Muscle layer of duodenum (tissue), 2 donors: ENCODE measurements at regions not wholly inside any gene's neighbourhood (a gene's known extent, or its start where the extent isn't known, plus 50 kb on each side); places are given as distances from the start of the nearest gene placed in this dataset.

Experiments
- H3K27ac ChIP-seq: one replicate; pipeline ENCODE4 v1.7.0; 2013; ENCODE audit warnings: mild to moderate bottlenecking, low read length
- H3K27me3 ChIP-seq: one replicate; pipeline ENCODE4 v1.7.0; 2013; ENCODE audit warnings: low read depth, mild to moderate bottlenecking, control low read depth, low read length
- H3K36me3 ChIP-seq, 2 donors: one replicate each; pipeline ENCODE4 v1.7.0; 2013; ENCODE audit warnings: low read length in 2 of 2, control low read depth in 1 of 2, mild to moderate bottlenecking in 1 of 2; ENCODE audit not compliant: insufficient read depth in 2 of 2, control insufficient read depth in 1 of 2
- H3K4me1 ChIP-seq, 2 donors: one replicate each; pipeline ENCODE4 v1.7.0; 2013; ENCODE audit warnings: low read length in 2 of 2, mild to moderate bottlenecking in 2 of 2, control low read depth in 1 of 2, moderate library complexity in 1 of 2; ENCODE audit not compliant: insufficient read depth in 2 of 2, control insufficient read depth in 1 of 2
- H3K4me3 ChIP-seq, 2 donors: one replicate each; pipeline ENCODE4 v1.7.0; 2013; ENCODE audit warnings: low read length in 2 of 2, low read depth in 1 of 2, mild to moderate bottlenecking in 1 of 2
- H3K9me3 ChIP-seq, 2 donors: one replicate each; pipeline ENCODE4 v1.7.0; 2013; ENCODE audit warnings: low read length in 2 of 2, control low read depth in 1 of 2, mild to moderate bottlenecking in 1 of 2; ENCODE audit not compliant: control insufficient read depth in 1 of 2
- donor health status: healthy.

- Histone ChIP-seq H3K4me1 (no peaks in the 10 kb centered on the region), H3K27ac (no peak overlapping the region), H3K4me3 (no peak overlapping the region), H3K36me3 (no peaks in the 10 kb centered on the region), H3K27me3 (no peaks in the 10 kb centered on the region), H3K9me3 (peaks cover 0 to 1% of the 10 kb centered on the region in 2 donors)
Measured at GRCh38 chr1:188062456-188062855, 1233.7 kb downstream of the PLA2G4A start.

- H3K27me3 ChIP-seq, result no peaks in the 10 kb centered on the region
- H3K27ac ChIP-seq, result no peak overlapping the region
- H3K4me3 ChIP-seq, result no peak overlapping the region
- H3K9me3 ChIP-seq, result peaks cover 0 to 5% of the 10 kb centered on the region in 2 donors
- no peaks in the 10 kb centered on the region for H3K36me3 ChIP-seq
- no peaks in the 10 kb centered on the region for H3K4me1 ChIP-seq
Measured at GRCh38 chr1:188065917-188066316, 1237.2 kb downstream of the PLA2G4A start.

- H3K27me3 ChIP-seq, result no peaks in the 10 kb centered on the region
- H3K27ac ChIP-seq, result no peak overlapping the region
- H3K4me3 ChIP-seq, result no peak overlapping the region
- H3K9me3 ChIP-seq, result peaks cover 0 to 9% of the 10 kb centered on the region in 2 donors
- H3K4me1 ChIP-seq, result no peaks in the 10 kb centered on the region
- H3K36me3 ChIP-seq, result no peaks in the 10 kb centered on the region
Measured at GRCh38 chr1:188070848-188071247, 1242.1 kb downstream of the PLA2G4A start.

- Histone ChIP-seq H3K36me3 (no peaks in the 10 kb centered on the region), H3K27ac (no peak overlapping the region), H3K27me3 (no peaks in the 10 kb centered on the region), H3K4me3 (no peak overlapping the region), H3K4me1 (no peaks in the 10 kb centered on the region), H3K9me3 (no peaks in the 10 kb centered on the region)
Measured at GRCh38 chr1:188089015-188089414, 1260.3 kb downstream of the PLA2G4A start.

GRCh38 chr1:188089461-188089860 is 1260.7 kb downstream of the PLA2G4A start:
- no peaks in the 10 kb centered on the region for H3K36me3 ChIP-seq
- H3K4me1 ChIP-seq, result no peaks in the 10 kb centered on the region
- no peaks in the 10 kb centered on the region for H3K27me3 ChIP-seq
- no peak overlapping the region for H3K4me3 ChIP-seq
- no peak overlapping the region for H3K27ac ChIP-seq
- H3K9me3 ChIP-seq, result no peaks in the 10 kb centered on the region

- peaks cover 0 to 4% of the 10 kb centered on the region in 2 donors for H3K9me3 ChIP-seq
- no peaks in the 10 kb centered on the region for H3K27me3 ChIP-seq
- H3K4me3 ChIP-seq, result no peak overlapping the region
Measured at GRCh38 chr1:188096521-188096920, 1267.8 kb downstream of the PLA2G4A start.

GRCh38 chr1:188117436-188117835 is 1288.7 kb downstream of the PLA2G4A start:
- no peaks in the 10 kb centered on the region for H3K36me3 ChIP-seq
- H3K27ac ChIP-seq, result no peak overlapping the region
- no peaks in the 10 kb centered on the region for H3K9me3 ChIP-seq
- no peaks in the 10 kb centered on the region for H3K4me1 ChIP-seq
- H3K27me3 ChIP-seq, result no peaks in the 10 kb centered on the region
- H3K4me3 ChIP-seq, result no peak overlapping the region

More at GRCh38 chr1:188096521-188096920, 1267.8 kb downstream of the PLA2G4A start:
- no peaks in the 10 kb centered on the region for H3K4me1 ChIP-seq
- H3K36me3 ChIP-seq, result no peaks in the 10 kb centered on the region
- H3K27ac ChIP-seq, result no peak overlapping the region

- no peak overlapping the region for H3K27ac ChIP-seq
- H3K27me3 ChIP-seq, result no peaks in the 10 kb centered on the region
- no peaks in the 10 kb centered on the region for H3K36me3 ChIP-seq
- no peaks in the 10 kb centered on the region for H3K9me3 ChIP-seq
- no peaks in the 10 kb centered on the region for H3K4me1 ChIP-seq
- no peak overlapping the region for H3K4me3 ChIP-seq
Measured at GRCh38 chr1:188122646-188123045, 1293.9 kb downstream of the PLA2G4A start.

- H3K4me3 ChIP-seq, result no peak overlapping the region
- H3K36me3 ChIP-seq, result no peaks in the 10 kb centered on the region
- no peak overlapping the region for H3K27ac ChIP-seq
- no peaks in the 10 kb centered on the region for H3K4me1 ChIP-seq
- no peaks in the 10 kb centered on the region for H3K27me3 ChIP-seq
- no peaks in the 10 kb centered on the region for H3K9me3 ChIP-seq
Measured at GRCh38 chr1:188127507-188127906, 1298.8 kb downstream of the PLA2G4A start.

GRCh38 chr1:188128761-188129160 is 1300.0 kb downstream of the PLA2G4A start:
- H3K27ac ChIP-seq, result no peak overlapping the region
- H3K4me3 ChIP-seq, result no peak overlapping the region
- no peaks in the 10 kb centered on the region for H3K36me3 ChIP-seq
- H3K9me3 ChIP-seq, result no peaks in the 10 kb centered on the region
- no peaks in the 10 kb centered on the region for H3K4me1 ChIP-seq
- no peaks in the 10 kb centered on the region for H3K27me3 ChIP-seq

- Histone ChIP-seq H3K4me3 (no peak overlapping the region), H3K9me3 (no peaks in the 10 kb centered on the region), H3K27ac (no peak overlapping the region), H3K4me1 (no peaks in the 10 kb centered on the region), H3K27me3 (no peaks in the 10 kb centered on the region), H3K36me3 (no peaks in the 10 kb centered on the region)
Measured at GRCh38 chr1:188129856-188130838, 1301.4 kb downstream of the PLA2G4A start.
